Esophagus squamous epithelium (tissue), 5 donors: ENCODE measurements at regions not wholly inside any gene's neighbourhood (a gene's known extent, or its start where the extent isn't known, plus 50 kb on each side); places are given as distances from the start of the nearest gene placed in this dataset.

Experiments
- DNase-seq: peaks from one replicate; lab custom pipeline; 2025; lab: John Stamatoyannopoulos, UW
- H3K27ac ChIP-seq, 4 donors: fragments of 200-600 bp; sonication (generic); one replicate each; pipeline ENCODE4 v1.5.1; 2016 to 2019; ENCODE audit warnings: mild to moderate bottlenecking in 1 of 4
- H3K27me3 ChIP-seq, 4 donors: fragments of 200-600 bp; sonication (generic); 1 replicate in 3 of 4; 2 replicates in 1 of 4; pipeline versions ENCODE4 v1.5.1 to v1.6.0; 2017 to 2021; ENCODE audit warnings: antibody characterized with exemption in 1 of 4
- H3K36me3 ChIP-seq, 3 donors: fragments of 200-600 bp; sonication (generic); one replicate each; pipeline ENCODE4 v1.5.1; 2016 to 2019
- H3K4me1 ChIP-seq, 3 donors: fragments of 200-600 bp; sonication (generic); one replicate each; pipeline ENCODE4 v1.5.1; 2017 to 2019
- H3K4me3 ChIP-seq, 4 donors: fragments of 200-600 bp; sonication (generic); 1 replicate in 3 of 4; 2 replicates in 1 of 4; pipeline ENCODE4 v1.5.1; 2016 to 2019; ENCODE audit warnings: mild to moderate bottlenecking in 2 of 4, moderate library complexity in 1 of 4
- H3K9me3 ChIP-seq, 3 donors: fragments of 200-600 bp; sonication (generic); one replicate each; pipeline ENCODE4 v1.5.1; 2016 to 2019
- POLR2A ChIP-seq, 4 donors: fragments of 450-650 bp; IDR thresholded peaks; one replicate each; pipeline ENCODE4 v1.6.1; 2017; ENCODE audit warnings: antibody characterized with exemption in 4 of 4, mild to moderate bottlenecking in 4 of 4, moderate library complexity in 3 of 4
- WGBS, 2 donors: methylation state at CpG; one replicate each; pipeline ENCODE4 v1.1.5; 2018; 5-methylcytosine and 5-hydroxymethylcytosine counted together
- intact Hi-C: fragments of 100-400 bp; cut with DNase I; formaldehyde crosslinking; loops from one replicate; pipeline ENCODE4 v1.15.0; 2022
- TF ChIP-seq, protein P1 (sequence below), 6 experiments: fragments of 450-650 bp in 4 of 6; fragments of 200-600 bp in 2 of 6; sonication (generic) in 2 of 6; IDR thresholded peaks; one replicate each; pipeline ENCODE4 v1.5.1; 2016 to 2019; ENCODE audit warnings: antibody characterized with exemption in 6 of 6, mild to moderate bottlenecking in 4 of 6, moderate library complexity in 4 of 6
- donor health status: DM: yes; HTN: yes; CAD: no.

- Histone ChIP-seq H3K4me3 (no peak overlapping the region), H3K27ac (no peak overlapping the region), H3K9me3 (no peaks in the 10 kb centered on the region), H3K4me1 (peaks cover 0 to 8% (median 0%) of the 10 kb centered on the region in 3 donors), H3K27me3 (no peaks in the 10 kb centered on the region), H3K36me3 (peaks cover 0 to 13% (median 6%) of the 10 kb centered on the region in 3 donors)
- intact Hi-C loops, result no loop called here
- no peak for TF ChIP-seq POLR2A (IDR thresholded peaks at IDR 0.05)
- TF ChIP-seq, protein P1, sequence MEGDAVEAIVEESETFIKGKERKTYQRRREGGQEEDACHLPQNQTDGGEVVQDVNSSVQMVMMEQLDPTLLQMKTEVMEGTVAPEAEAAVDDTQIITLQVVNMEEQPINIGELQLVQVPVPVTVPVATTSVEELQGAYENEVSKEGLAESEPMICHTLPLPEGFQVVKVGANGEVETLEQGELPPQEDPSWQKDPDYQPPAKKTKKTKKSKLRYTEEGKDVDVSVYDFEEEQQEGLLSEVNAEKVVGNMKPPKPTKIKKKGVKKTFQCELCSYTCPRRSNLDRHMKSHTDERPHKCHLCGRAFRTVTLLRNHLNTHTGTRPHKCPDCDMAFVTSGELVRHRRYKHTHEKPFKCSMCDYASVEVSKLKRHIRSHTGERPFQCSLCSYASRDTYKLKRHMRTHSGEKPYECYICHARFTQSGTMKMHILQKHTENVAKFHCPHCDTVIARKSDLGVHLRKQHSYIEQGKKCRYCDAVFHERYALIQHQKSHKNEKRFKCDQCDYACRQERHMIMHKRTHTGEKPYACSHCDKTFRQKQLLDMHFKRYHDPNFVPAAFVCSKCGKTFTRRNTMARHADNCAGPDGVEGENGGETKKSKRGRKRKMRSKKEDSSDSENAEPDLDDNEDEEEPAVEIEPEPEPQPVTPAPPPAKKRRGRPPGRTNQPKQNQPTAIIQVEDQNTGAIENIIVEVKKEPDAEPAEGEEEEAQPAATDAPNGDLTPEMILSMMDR (IDR thresholded peaks at IDR 0.05), result no peak
- DNase-seq, result no peak
- 3 to 5% methylated on average over 1 of the region's 1 CpG for WGBS, 2 donors
These were observed 107.6 kb downstream of the HAUS1 start for GRCh38 chr18:46211816-46212215.

GRCh38 chr18:46212398-46212797 lies 108.2 kb downstream of the HAUS1 start:
- WGBS, 2 donors, result 75 to 90% methylated on average over 2 of the region's 2 CpGs
- TF ChIP-seq POLR2A (IDR thresholded peaks at IDR 0.05), result no peak
- TF ChIP-seq, protein P1 (IDR thresholded peaks at IDR 0.05), result no peak
- no peaks in the 10 kb centered on the region for H3K27me3 ChIP-seq
- H3K27ac ChIP-seq, result no peak overlapping the region
- no peak overlapping the region for H3K4me3 ChIP-seq
- DNase-seq, result no peak
- H3K4me1 ChIP-seq, result peaks cover 0 to 8% (median 0%) of the 10 kb centered on the region in 3 donors
- H3K36me3 ChIP-seq, result peaks cover 0 to 18% (median 6%) of the 10 kb centered on the region in 3 donors
- intact Hi-C loops, result no loop called here
- H3K9me3 ChIP-seq, result no peaks in the 10 kb centered on the region

DNA sequence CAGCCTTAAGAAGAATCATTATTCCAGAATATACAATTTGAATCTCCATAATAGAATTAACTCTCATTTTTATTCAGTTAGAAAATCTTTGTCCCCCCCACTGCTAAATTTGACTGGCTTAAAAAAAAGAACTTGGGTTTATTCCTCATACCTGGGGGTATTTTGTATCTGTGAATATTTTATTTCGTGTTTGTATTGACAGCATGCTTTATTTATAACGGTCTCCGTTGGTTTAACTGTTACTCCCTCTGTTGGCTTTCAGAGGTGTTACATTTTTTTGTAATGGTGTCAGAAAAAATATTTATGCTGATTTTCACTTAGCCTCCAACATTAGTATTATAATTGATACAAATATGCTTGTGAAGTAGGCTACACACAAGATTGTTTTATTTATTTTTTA lies 109.1 kb downstream of the HAUS1 start:
- DNase-seq, result no peak
- intact Hi-C loops, result no loop called here
- H3K9me3 ChIP-seq, result no peaks in the 10 kb centered on the region
- peaks cover 0 to 8% (median 0%) of the 10 kb centered on the region in 3 donors for H3K4me1 ChIP-seq
- TF ChIP-seq, protein P1 (IDR thresholded peaks at IDR 0.05), result peak in 4 of 6 experiments; percentile 16 to 60 (median 25)
- no peak for TF ChIP-seq POLR2A (IDR thresholded peaks at IDR 0.05)
- WGBS, 2 donors, result 28 to 48% methylated on average over 3 of the region's 3 CpGs
- no peak overlapping the region for H3K4me3 ChIP-seq
- no peaks in the 10 kb centered on the region for H3K27me3 ChIP-seq
- no peak overlapping the region for H3K27ac ChIP-seq
- H3K36me3 ChIP-seq, result peaks cover 0 to 26% (median 6%) of the 10 kb centered on the region in 3 donors

- H3K27me3 ChIP-seq, result no peaks in the 10 kb centered on the region
- H3K9me3 ChIP-seq, result no peaks in the 10 kb centered on the region
- H3K4me1 ChIP-seq, result peaks cover 0 to 8% (median 0%) of the 10 kb centered on the region in 3 donors
- peaks cover 0 to 38% (median 6%) of the 10 kb centered on the region in 3 donors for H3K36me3 ChIP-seq
- 80 to 83% methylated on average over 1 of the region's 1 CpG for WGBS, 2 donors
- no peak for TF ChIP-seq POLR2A (IDR thresholded peaks at IDR 0.05)
- TF ChIP-seq, protein P1 (IDR thresholded peaks at IDR 0.05), result no peak
- H3K27ac ChIP-seq, result no peak overlapping the region
- intact Hi-C loops, result no loop called here
- DNase-seq, result no peak
- no peak overlapping the region for H3K4me3 ChIP-seq
These were observed 110.2 kb downstream of the HAUS1 start for GRCh38 chr18:46214435-46214834.

- H3K27me3 ChIP-seq, result no peaks in the 10 kb centered on the region
- H3K27ac ChIP-seq, result no peak overlapping the region
- peaks cover 0 to 6% (median 0%) of the 10 kb centered on the region in 3 donors for H3K4me1 ChIP-seq
- peaks cover 0 to 51% (median 6%) of the 10 kb centered on the region in 3 donors for H3K36me3 ChIP-seq
- no peak for DNase-seq
- no peak overlapping the region for H3K4me3 ChIP-seq
- intact Hi-C loops, result no loop called here
- no peaks in the 10 kb centered on the region for H3K9me3 ChIP-seq
- TF ChIP-seq POLR2A (IDR thresholded peaks at IDR 0.05), result no peak
- WGBS, 2 donors, result 92 to 95% methylated on average over 11 to 16 of the region's 16 CpGs
These were observed 111.9 kb downstream of the HAUS1 start for GRCh38 chr18:46215902-46216723.
